NT2/D1 (cell line): ENCODE measurements at regions not wholly inside any gene's neighbourhood (a gene's known extent, or its start where the extent isn't known, plus 50 kb on each side); places are given as distances from the start of the nearest gene placed in this dataset.

Experiments used
- SUZ12 ChIP-seq: IDR thresholded peaks from 2 replicates; pipeline ENCODE4 v1.6.1; 2011; ENCODE audit not compliant: insufficient read length, insufficient read depth; ENCODE audit errors: extremely low read depth
- YY1 ChIP-seq: IDR thresholded peaks from 2 replicates; pipeline ENCODE4 v1.6.1; 2011; ENCODE audit not compliant: insufficient read length, insufficient read depth
- ZNF274 ChIP-seq: IDR thresholded peaks from 2 replicates; pipeline ENCODE4 v1.6.1; 2011; ENCODE audit warnings: mild to moderate bottlenecking, low read depth, low read length

DNA sequence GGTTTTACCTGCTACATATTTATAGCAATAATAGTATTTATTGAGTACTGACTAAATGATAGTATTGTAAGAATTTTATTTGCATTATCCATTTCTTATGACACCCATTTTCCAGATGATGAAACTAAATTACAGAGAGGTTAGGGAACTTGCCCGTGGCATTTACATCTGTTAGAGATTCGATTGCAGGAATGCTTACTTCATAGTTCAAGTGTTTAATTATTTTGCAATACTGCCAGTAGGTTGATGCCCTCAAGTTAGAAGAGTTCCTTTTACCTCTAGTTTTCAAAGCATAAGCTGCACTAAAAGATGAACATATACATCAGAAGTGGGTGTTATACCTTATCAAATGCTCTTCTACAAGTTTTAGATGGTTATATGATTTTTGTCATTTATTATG lies 362.8 kb upstream of the RGMA start:
- TF ChIP-seq SUZ12 = no peak
- no peak for TF ChIP-seq ZNF274
- TF ChIP-seq YY1 = no peak
